ENCODE measurements at regions not wholly inside any gene's neighbourhood (a gene's known extent, or its start where the extent isn't known, plus 50 kb on each side); places are given as distances from the start of the nearest gene placed in this dataset.

DNA sequence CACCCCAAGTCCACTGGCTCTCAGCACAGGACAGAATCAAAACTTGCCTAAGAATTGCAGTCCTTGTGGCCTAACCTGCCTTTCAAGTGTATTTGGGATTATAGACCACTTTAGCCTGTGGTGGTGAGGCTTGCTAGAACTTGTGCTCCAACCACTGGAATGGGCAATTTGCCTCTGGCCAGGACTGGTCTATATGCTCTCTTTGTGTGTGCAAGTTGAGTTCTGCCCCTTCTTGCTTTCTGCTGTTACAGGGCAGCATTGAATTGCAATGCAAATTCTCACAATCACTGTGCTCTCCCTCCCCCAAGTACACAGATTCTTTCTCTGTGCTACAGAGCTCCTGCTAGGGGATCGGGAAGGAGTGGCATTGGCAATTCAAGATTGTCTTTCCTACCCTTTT is 233.6 kb upstream of the DIPK2B start:
- DNase-seq (ENCODE audit: low read depth): no peak
- H3K4me3 ChIP-seq (ENCODE audit: control insufficient read depth, low read depth, low read length): no peak overlapping the region
- TF ChIP-seq, protein P1, sequence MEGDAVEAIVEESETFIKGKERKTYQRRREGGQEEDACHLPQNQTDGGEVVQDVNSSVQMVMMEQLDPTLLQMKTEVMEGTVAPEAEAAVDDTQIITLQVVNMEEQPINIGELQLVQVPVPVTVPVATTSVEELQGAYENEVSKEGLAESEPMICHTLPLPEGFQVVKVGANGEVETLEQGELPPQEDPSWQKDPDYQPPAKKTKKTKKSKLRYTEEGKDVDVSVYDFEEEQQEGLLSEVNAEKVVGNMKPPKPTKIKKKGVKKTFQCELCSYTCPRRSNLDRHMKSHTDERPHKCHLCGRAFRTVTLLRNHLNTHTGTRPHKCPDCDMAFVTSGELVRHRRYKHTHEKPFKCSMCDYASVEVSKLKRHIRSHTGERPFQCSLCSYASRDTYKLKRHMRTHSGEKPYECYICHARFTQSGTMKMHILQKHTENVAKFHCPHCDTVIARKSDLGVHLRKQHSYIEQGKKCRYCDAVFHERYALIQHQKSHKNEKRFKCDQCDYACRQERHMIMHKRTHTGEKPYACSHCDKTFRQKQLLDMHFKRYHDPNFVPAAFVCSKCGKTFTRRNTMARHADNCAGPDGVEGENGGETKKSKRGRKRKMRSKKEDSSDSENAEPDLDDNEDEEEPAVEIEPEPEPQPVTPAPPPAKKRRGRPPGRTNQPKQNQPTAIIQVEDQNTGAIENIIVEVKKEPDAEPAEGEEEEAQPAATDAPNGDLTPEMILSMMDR (conservative IDR thresholded peaks at IDR 0.05; ENCODE audit: control insufficient read depth, insufficient read depth, low read depth, low read length): no peak

DNA sequence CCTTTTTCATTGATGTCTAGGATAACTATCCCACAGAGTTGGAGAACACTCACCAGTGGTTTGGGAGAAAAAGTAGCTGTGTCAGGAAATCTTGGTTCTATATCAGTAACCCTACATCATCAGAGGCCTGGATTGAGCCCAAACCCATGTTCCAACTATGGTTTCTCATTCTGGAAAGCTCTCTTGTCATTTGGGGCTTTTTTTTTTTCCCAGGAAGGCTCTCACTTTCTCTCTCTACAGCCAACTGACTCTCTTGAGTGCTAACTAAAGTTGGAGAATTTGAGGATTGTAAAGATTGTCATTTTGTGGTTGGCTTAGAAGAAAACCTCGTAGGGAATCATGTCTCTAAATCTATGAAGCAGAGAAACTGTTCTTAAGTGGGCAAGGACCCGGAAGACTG is 228.2 kb upstream of the DIPK2B start:
- TF ChIP-seq, protein P1 (conservative IDR thresholded peaks at IDR 0.05; ENCODE audit: control insufficient read depth, insufficient read depth, low read depth, low read length): no peak
- no peak overlapping the region for H3K4me3 ChIP-seq (ENCODE audit: control insufficient read depth, low read depth, low read length)
- DNase-seq (ENCODE audit: low read depth): peak; percentile 22

DNA sequence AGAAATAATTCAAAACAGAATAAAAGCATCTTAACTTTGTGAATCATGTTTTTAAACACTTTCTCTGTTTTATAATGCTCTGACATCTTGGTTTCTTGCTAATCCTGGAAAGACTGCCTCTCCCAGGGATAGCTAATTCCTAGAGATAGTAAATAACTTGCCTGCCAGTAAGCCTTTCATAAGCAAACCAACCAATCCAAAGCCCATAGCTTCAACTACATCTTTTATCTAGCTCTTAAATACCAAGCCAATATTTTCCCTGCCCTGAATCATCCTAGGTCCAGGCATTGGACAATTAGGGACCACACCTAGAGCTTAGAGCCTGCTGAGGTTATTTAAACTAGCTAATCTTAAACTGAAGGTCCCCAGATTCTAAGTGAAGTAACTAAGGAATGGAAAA is 223.7 kb upstream of the DIPK2B start:
- TF ChIP-seq, protein P1 (conservative IDR thresholded peaks at IDR 0.05; ENCODE audit: control insufficient read depth, insufficient read depth, low read depth, low read length): no peak
- no peak for DNase-seq (ENCODE audit: low read depth)
- no peak overlapping the region for H3K4me3 ChIP-seq (ENCODE audit: control insufficient read depth, low read depth, low read length)

DNA sequence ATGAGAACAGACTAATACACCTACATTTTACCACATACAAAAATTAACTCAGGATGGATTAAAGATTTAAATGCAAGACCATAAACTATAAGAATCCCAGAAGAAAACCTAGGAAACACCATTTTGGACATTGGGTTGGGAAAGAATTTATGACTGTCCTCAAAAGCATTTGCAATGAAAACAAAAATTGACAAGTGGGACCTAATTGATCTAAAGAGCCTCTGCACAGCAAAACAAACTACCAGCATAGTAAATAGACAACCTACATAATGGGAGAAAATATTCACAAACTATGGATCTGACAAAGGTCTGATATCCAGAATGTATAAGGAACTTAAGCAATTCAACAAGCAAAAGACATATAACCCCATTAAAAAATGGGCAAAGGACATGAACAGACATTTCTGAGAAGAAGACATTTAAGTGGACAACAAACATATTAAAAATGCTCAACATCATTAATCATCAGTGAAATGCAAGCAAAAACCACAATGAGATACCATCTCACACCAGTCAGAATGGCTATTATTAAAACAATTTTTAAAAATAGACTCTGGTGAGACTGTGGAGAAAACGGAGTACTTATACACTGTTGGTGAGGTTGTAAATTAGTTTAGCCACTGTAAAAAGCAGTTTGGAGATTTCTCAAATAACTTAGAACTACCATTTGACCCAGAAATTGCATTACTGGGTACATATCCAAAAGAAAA is 221.7 kb upstream of the DIPK2B start:
- peak; percentile 45 for DNase-seq (ENCODE audit: low read depth)

DNA sequence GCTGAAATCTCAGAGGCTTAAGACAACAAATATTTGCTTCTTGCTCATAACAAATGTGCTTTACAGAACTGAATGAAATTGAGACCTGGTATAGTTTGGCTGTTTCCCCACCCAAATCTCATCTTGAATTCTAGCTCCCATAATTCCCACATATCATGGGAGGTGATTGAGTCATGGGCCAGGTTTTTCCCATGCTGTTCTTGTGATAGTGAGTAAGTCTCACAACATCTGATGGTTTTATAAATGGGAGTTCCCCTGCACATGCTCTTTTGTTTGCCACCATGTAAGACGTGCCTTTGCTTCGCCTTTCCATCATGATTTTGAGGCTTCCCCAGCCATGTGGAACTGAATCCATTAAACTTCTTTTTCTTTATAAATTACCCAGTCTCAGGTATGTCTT is 221.1 kb upstream of the DIPK2B start:
- TF ChIP-seq, protein P1 (conservative IDR thresholded peaks at IDR 0.05; ENCODE audit: control insufficient read depth, insufficient read depth, low read depth, low read length): no peak
- H3K4me3 ChIP-seq (ENCODE audit: control insufficient read depth, low read depth, low read length): no peak overlapping the region
- DNase-seq (ENCODE audit: low read depth): peak; percentile 28

More for the DNA sequence above, 221.7 kb upstream of the DIPK2B start:
- no peak overlapping the region for H3K4me3 ChIP-seq (ENCODE audit: control insufficient read depth, low read depth, low read length)
- TF ChIP-seq, protein P1 (conservative IDR thresholded peaks at IDR 0.05; ENCODE audit: control insufficient read depth, insufficient read depth, low read depth, low read length): no peak

DNA sequence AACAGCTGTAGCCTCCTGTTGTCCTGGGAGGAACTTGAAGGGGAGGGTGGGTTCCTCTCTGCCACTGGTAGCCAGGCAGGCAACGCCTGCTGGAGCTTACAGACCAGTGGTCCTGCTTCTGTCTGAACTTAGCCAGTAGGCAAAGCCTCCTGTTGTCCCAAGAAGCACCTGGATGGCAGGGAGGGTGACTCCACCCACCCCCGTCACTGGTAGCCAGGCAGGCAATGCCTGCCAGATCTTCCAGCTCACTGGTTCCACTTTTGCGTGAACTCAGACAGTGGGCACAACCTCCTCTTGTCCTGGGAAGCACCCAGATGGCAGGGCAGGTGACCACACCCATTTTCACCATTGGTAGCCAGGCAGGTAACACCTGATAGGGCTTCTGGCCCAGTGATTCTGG is 203.5 kb upstream of the DIPK2B start:
- TF ChIP-seq, protein P1 (conservative IDR thresholded peaks at IDR 0.05; ENCODE audit: control insufficient read depth, insufficient read depth, low read depth, low read length): no peak
- H3K4me3 ChIP-seq (ENCODE audit: control insufficient read depth, low read depth, low read length): no peak overlapping the region
- DNase-seq (ENCODE audit: low read depth): no peak
